ENCODE measurements at regions not wholly inside any gene's neighbourhood (a gene's known extent, or its start where the extent isn't known, plus 50 kb on each side); places are given as distances from the start of the nearest gene placed in this dataset.

- no peak overlapping the region for H3K4me3 ChIP-seq (ENCODE audit: low read depth in 1 of 3, low read length in 3 of 3)
- H3K27ac ChIP-seq (ENCODE audit: low read depth in 1 of 2, low read length in 2 of 2): no peak overlapping the region
- no peak for DNase-seq (ENCODE audit: low spot score)
- H3K4me1 ChIP-seq (ENCODE audit: control insufficient read depth in 4 of 4, insufficient read depth in 4 of 4, low read length in 3 of 4): no peaks in the 10 kb centered on the region
- no peaks in the 10 kb centered on the region for H3K9me3 ChIP-seq (ENCODE audit: control insufficient read depth in 4 of 4, low read length in 3 of 4)
- H3K9ac ChIP-seq (ENCODE audit: low read depth in 1 of 2, low read length in 2 of 2): no peak overlapping the region
- H3K36me3 ChIP-seq (ENCODE audit: control insufficient read depth in 4 of 4, insufficient read depth in 3 of 4, low read depth in 1 of 4, low read length in 3 of 4): no peaks in the 10 kb centered on the region
- no peak for TF ChIP-seq RAD21 (IDR thresholded peaks at IDR 0.05)
- TF ChIP-seq HNF4A (conservative IDR thresholded peaks at IDR 0.05): no peak
- TF ChIP-seq SP1 (IDR thresholded peaks at IDR 0.05): no peak
- no peak for TF ChIP-seq JUND (IDR thresholded peaks at IDR 0.05)
- no peaks in the 10 kb centered on the region for H3K27me3 ChIP-seq (ENCODE audit: control insufficient read depth in 4 of 4, insufficient read depth in 4 of 4, low read length in 3 of 4)
- WGBS: 60% methylated on average over 4 of the region's 4 CpGs
These were observed 642.9 kb downstream of the BRINP3 start for GRCh38 chr1:189834813-189835212.

DNA sequence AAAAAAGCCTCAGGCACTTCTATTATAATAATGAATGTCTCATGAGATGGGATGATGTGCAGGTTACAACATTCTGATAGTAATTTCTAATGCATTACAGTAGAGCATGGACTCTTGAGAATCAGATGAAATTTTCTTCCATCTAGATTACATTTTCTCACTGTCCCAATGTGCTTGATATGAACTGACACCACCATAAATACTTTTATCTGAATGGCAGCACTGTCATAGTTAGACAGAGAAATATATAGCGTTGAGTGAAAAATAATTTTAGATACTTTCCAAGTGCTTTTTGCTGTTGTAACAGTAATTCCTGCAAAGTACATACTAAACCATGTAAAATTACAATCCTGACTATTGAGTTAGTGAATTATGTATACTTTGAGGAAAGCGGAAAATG lies 630.1 kb downstream of the BRINP3 start:
- TF ChIP-seq NR2F2 (IDR thresholded peaks at IDR 0.05) (no peak), JUND (IDR thresholded peaks at IDR 0.05) (no peak), REST (IDR thresholded peaks at IDR 0.05) (no peak), SP1 (IDR thresholded peaks at IDR 0.05) (no peak), EGR1 (IDR thresholded peaks at IDR 0.05; ENCODE audit: low read depth in 2 of 2) (no peak), RAD21 (IDR thresholded peaks at IDR 0.05) (no peak), CTCF (IDR thresholded peaks at IDR 0.05; ENCODE audit: low read depth, low read length, missing input control) (no peak), RXRA (IDR thresholded peaks at IDR 0.05) (no peak), FOXA2 (IDR thresholded peaks at IDR 0.05) (no peak), MAX (IDR thresholded peaks at IDR 0.05) (no peak), TAF1 (conservative IDR thresholded peaks at IDR 0.05) (no peak), HNF4G (IDR thresholded peaks at IDR 0.05) (no peak)
- TF ChIP-seq, protein P1, sequence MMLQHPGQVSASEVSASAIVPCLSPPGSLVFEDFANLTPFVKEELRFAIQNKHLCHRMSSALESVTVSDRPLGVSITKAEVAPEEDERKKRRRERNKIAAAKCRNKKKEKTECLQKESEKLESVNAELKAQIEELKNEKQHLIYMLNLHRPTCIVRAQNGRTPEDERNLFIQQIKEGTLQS (IDR thresholded peaks at IDR 0.05): no peak
- Histone ChIP-seq H3K27ac (ENCODE audit: low read depth in 1 of 2, low read length in 2 of 2) (no peak overlapping the region), H3K27me3 (ENCODE audit: control insufficient read depth in 4 of 4, insufficient read depth in 4 of 4, low read length in 3 of 4) (no peaks in the 10 kb centered on the region), H3K4me3 (ENCODE audit: low read depth in 1 of 3, low read length in 3 of 3) (no peak overlapping the region), H3K9me3 (ENCODE audit: control insufficient read depth in 4 of 4, low read length in 3 of 4) (no peaks in the 10 kb centered on the region), H3K4me1 (ENCODE audit: control insufficient read depth in 4 of 4, insufficient read depth in 4 of 4, low read length in 3 of 4) (no peaks in the 10 kb centered on the region), H3K9ac (ENCODE audit: low read depth in 1 of 2, low read length in 2 of 2) (no peak overlapping the region), H3K36me3 (ENCODE audit: control insufficient read depth in 4 of 4, insufficient read depth in 3 of 4, low read depth in 1 of 4, low read length in 3 of 4) (no peaks in the 10 kb centered on the region)
- no peak for DNase-seq (ENCODE audit: low spot score)
- WGBS: 87% methylated on average over 2 of the region's 2 CpGs

Measured in liver (tissue), 8 donors.